Activated CD4-positive, alpha-beta memory T cell treated with anti-CD3 and anti-CD28 coated beads, Interleukin-2, amount 10 ng/mL, durations not matched to agents 7 days and 5 days (primary cell): ENCODE measurements at regions not wholly inside any gene's neighbourhood (a gene's known extent, or its start where the extent isn't known, plus 50 kb on each side); places are given as distances from the start of the nearest gene placed in this dataset.

ENCODE experiments used
- CTCF ChIA-PET: fragments of 350-600 bp; sonication (Branson Sonifier 250); formaldehyde crosslinking; loops from one replicate; lab custom pipeline; 2021; ENCODE audit warnings: antibody characterized with exemption, inconsistent platforms; lab: Charles Lee
- POLR2A ChIA-PET: fragments of 350-600 bp; sonication (Branson Sonifier 250); formaldehyde crosslinking; loops from one replicate; lab custom pipeline; 2021; ENCODE audit warnings: antibody characterized with exemption; lab: Charles Lee
- DNase-seq: peaks from one replicate; pipeline ENCODE4 v3.0.0-alpha.2; 2020
- H3K27ac Mint-ChIP-seq: one replicate; pipeline ENCODE4 v1.8.0; 2021; ENCODE audit warnings: mild to moderate bottlenecking, mixed read lengths
- H3K27me3 Mint-ChIP-seq: one replicate; pipeline ENCODE4 v1.8.0; 2021; ENCODE audit warnings: mixed read lengths
- H3K36me3 Mint-ChIP-seq: one replicate; pipeline ENCODE4 v1.8.0; 2021; ENCODE audit warnings: low read depth, mixed read lengths
- H3K4me1 Mint-ChIP-seq: one replicate; pipeline ENCODE4 v1.8.0; 2021; ENCODE audit warnings: mixed read lengths
- H3K4me3 Mint-ChIP-seq: one replicate; pipeline ENCODE4 v1.8.0; 2021; ENCODE audit warnings: mild to moderate bottlenecking, mixed read lengths
- H3K9me3 Mint-ChIP-seq: one replicate; pipeline ENCODE4 v1.8.0; 2021; ENCODE audit warnings: mixed read lengths

GRCh38 chr5:2375757-2376250 is 375.7 kb downstream of the IRX2 start:
- H3K36me3 Mint-ChIP-seq = no peaks in the 10 kb centered on the region
- POLR2A ChIA-PET = no interaction called here
- H3K27ac Mint-ChIP-seq = no peak overlapping the region
- no peak for DNase-seq
- H3K9me3 Mint-ChIP-seq = peaks cover 24% of the 10 kb centered on the region
- no peaks in the 10 kb centered on the region for H3K4me1 Mint-ChIP-seq
- no peaks in the 10 kb centered on the region for H3K27me3 Mint-ChIP-seq
- no peak overlapping the region for H3K4me3 Mint-ChIP-seq
- CTCF ChIA-PET = no interaction called here

- DNase-seq = no peak
- Mint-ChIP-seq H3K4me1 (no peaks in the 10 kb centered on the region), H3K9me3 (peaks cover 20% of the 10 kb centered on the region), H3K27me3 (no peaks in the 10 kb centered on the region), H3K4me3 (no peak overlapping the region), H3K36me3 (no peaks in the 10 kb centered on the region), H3K27ac (no peak overlapping the region)
- POLR2A ChIA-PET = no interaction called here
- CTCF ChIA-PET = no interaction called here
Measured at GRCh38 chr5:2375291-2375690, 376.2 kb downstream of the IRX2 start.

GRCh38 chr5:2374703-2375102 is 376.8 kb downstream of the IRX2 start:
- CTCF ChIA-PET = no interaction called here
- peaks cover 21% of the 10 kb centered on the region for H3K9me3 Mint-ChIP-seq
- H3K4me1 Mint-ChIP-seq = no peaks in the 10 kb centered on the region
- no peak for DNase-seq
- H3K27me3 Mint-ChIP-seq = no peaks in the 10 kb centered on the region
- H3K36me3 Mint-ChIP-seq = no peaks in the 10 kb centered on the region
- H3K4me3 Mint-ChIP-seq = no peak overlapping the region
- no peak overlapping the region for H3K27ac Mint-ChIP-seq
- POLR2A ChIA-PET = no interaction called here

GRCh38 chr5:2373631-2374030 is 377.8 kb downstream of the IRX2 start:
- POLR2A ChIA-PET = no interaction called here
- Mint-ChIP-seq H3K4me1 (no peaks in the 10 kb centered on the region), H3K27ac (no peak overlapping the region), H3K4me3 (no peak overlapping the region), H3K27me3 (no peaks in the 10 kb centered on the region), H3K9me3 (peaks cover 29% of the 10 kb centered on the region), H3K36me3 (no peaks in the 10 kb centered on the region)
- CTCF ChIA-PET = no interaction called here
- DNase-seq = no peak

GRCh38 chr5:2371419-2371710 is 380.1 kb downstream of the IRX2 start:
- no peak for DNase-seq
- ChIA-PET POLR2A (no interaction called here), CTCF (no interaction called here)
- no peak overlapping the region for H3K4me3 Mint-ChIP-seq
- H3K27me3 Mint-ChIP-seq = no peaks in the 10 kb centered on the region
- no peaks in the 10 kb centered on the region for H3K4me1 Mint-ChIP-seq
- H3K27ac Mint-ChIP-seq = no peak overlapping the region
- no peaks in the 10 kb centered on the region for H3K36me3 Mint-ChIP-seq
- H3K9me3 Mint-ChIP-seq = peaks cover 36% of the 10 kb centered on the region

GRCh38 chr5:2370626-2371418 is 380.7 kb downstream of the IRX2 start:
- Mint-ChIP-seq H3K9me3 (peaks cover 35% of the 10 kb centered on the region), H3K27me3 (no peaks in the 10 kb centered on the region), H3K36me3 (no peaks in the 10 kb centered on the region), H3K4me3 (no peak overlapping the region), H3K4me1 (no peaks in the 10 kb centered on the region), H3K27ac (no peak overlapping the region)
- POLR2A ChIA-PET = no interaction called here
- CTCF ChIA-PET = no interaction called here
- DNase-seq = no peak

GRCh38 chr5:2369178-2369577 is 382.3 kb downstream of the IRX2 start:
- no peak overlapping the region for H3K27ac Mint-ChIP-seq
- H3K4me3 Mint-ChIP-seq = no peak overlapping the region
- H3K27me3 Mint-ChIP-seq = no peaks in the 10 kb centered on the region
- no peak for DNase-seq
- peaks cover 36% of the 10 kb centered on the region for H3K9me3 Mint-ChIP-seq
- H3K36me3 Mint-ChIP-seq = no peaks in the 10 kb centered on the region
- CTCF ChIA-PET = no interaction called here
- POLR2A ChIA-PET = no interaction called here
- no peaks in the 10 kb centered on the region for H3K4me1 Mint-ChIP-seq

GRCh38 chr5:2366816-2367215 is 384.7 kb downstream of the IRX2 start:
- H3K27me3 Mint-ChIP-seq = no peaks in the 10 kb centered on the region
- no peaks in the 10 kb centered on the region for H3K36me3 Mint-ChIP-seq
- no peak overlapping the region for H3K4me3 Mint-ChIP-seq
- H3K9me3 Mint-ChIP-seq = peaks cover 28% of the 10 kb centered on the region
- DNase-seq = no peak
- H3K27ac Mint-ChIP-seq = no peak overlapping the region
- CTCF ChIA-PET = no interaction called here
- POLR2A ChIA-PET = no interaction called here
- no peaks in the 10 kb centered on the region for H3K4me1 Mint-ChIP-seq

- ChIA-PET POLR2A (no interaction called here), CTCF (no interaction called here)
- H3K9me3 Mint-ChIP-seq = no peaks in the 10 kb centered on the region
- no peak overlapping the region for H3K27ac Mint-ChIP-seq
- H3K4me3 Mint-ChIP-seq = no peak overlapping the region
- H3K27me3 Mint-ChIP-seq = no peaks in the 10 kb centered on the region
- no peaks in the 10 kb centered on the region for H3K4me1 Mint-ChIP-seq
- no peaks in the 10 kb centered on the region for H3K36me3 Mint-ChIP-seq
- no peak for DNase-seq
Measured at GRCh38 chr5:2357309-2357708, 394.2 kb downstream of the IRX2 start.

- Mint-ChIP-seq H3K27ac (no peak overlapping the region), H3K4me3 (no peak overlapping the region), H3K9me3 (peaks cover 3% of the 10 kb centered on the region), H3K4me1 (no peaks in the 10 kb centered on the region), H3K27me3 (no peaks in the 10 kb centered on the region), H3K36me3 (no peaks in the 10 kb centered on the region)
- CTCF ChIA-PET = no interaction called here
- POLR2A ChIA-PET = no interaction called here
- DNase-seq = no peak
Measured at GRCh38 chr5:2355859-2356258, 395.6 kb downstream of the IRX2 start.

GRCh38 chr5:2353871-2354440 is 397.5 kb downstream of the IRX2 start:
- no peak for DNase-seq
- CTCF ChIA-PET = no interaction called here
- Mint-ChIP-seq H3K36me3 (no peaks in the 10 kb centered on the region), H3K4me3 (no peak overlapping the region), H3K27me3 (no peaks in the 10 kb centered on the region), H3K27ac (no peak overlapping the region), H3K4me1 (no peaks in the 10 kb centered on the region), H3K9me3 (peaks cover 6% of the 10 kb centered on the region)
- POLR2A ChIA-PET = no interaction called here

GRCh38 chr5:2353211-2353610 is 398.3 kb downstream of the IRX2 start:
- POLR2A ChIA-PET = no interaction called here
- Mint-ChIP-seq H3K36me3 (no peaks in the 10 kb centered on the region), H3K27ac (no peak overlapping the region), H3K4me1 (no peaks in the 10 kb centered on the region), H3K27me3 (no peaks in the 10 kb centered on the region), H3K4me3 (no peak overlapping the region), H3K9me3 (peaks cover 6% of the 10 kb centered on the region)
- CTCF ChIA-PET = no interaction called here
- no peak for DNase-seq

GRCh38 chr5:2352101-2352861 is 399.2 kb downstream of the IRX2 start:
- peaks cover 6% of the 10 kb centered on the region for H3K9me3 Mint-ChIP-seq
- H3K36me3 Mint-ChIP-seq = no peaks in the 10 kb centered on the region
- no peak overlapping the region for H3K27ac Mint-ChIP-seq
- ChIA-PET POLR2A (no interaction called here), CTCF (no interaction called here)
- no peaks in the 10 kb centered on the region for H3K4me1 Mint-ChIP-seq
- DNase-seq = no peak
- H3K27me3 Mint-ChIP-seq = no peaks in the 10 kb centered on the region
- no peak overlapping the region for H3K4me3 Mint-ChIP-seq
